Stomach smooth muscle (tissue), 2 donors: ENCODE measurements at regions not wholly inside any gene's neighbourhood (a gene's known extent, or its start where the extent isn't known, plus 50 kb on each side); places are given as distances from the start of the nearest gene placed in this dataset.
"Not testable (repeated sequence)": the region's sequence is repeated elsewhere in the genome, so short reads cannot be mapped to it uniquely, and the experiment has no call there.

ENCODE experiments used
- H3K27ac ChIP-seq: one replicate; pipeline ENCODE4 v1.7.0; 2013; ENCODE audit warnings: mild to moderate bottlenecking, low read length, inconsistent platforms
- H3K27me3 ChIP-seq, 2 donors: one replicate each; pipeline ENCODE4 v1.7.0; 2013; ENCODE audit warnings: low read length in 2 of 2; ENCODE audit not compliant: insufficient read depth in 2 of 2, control insufficient read depth in 1 of 2
- H3K36me3 ChIP-seq, 2 donors: one replicate each; pipeline ENCODE4 v1.7.0; 2013; ENCODE audit warnings: low read length in 2 of 2; ENCODE audit not compliant: control insufficient read depth in 2 of 2, insufficient read depth in 2 of 2
- H3K4me1 ChIP-seq: one replicate; pipeline ENCODE4 v1.7.0; 2013; ENCODE audit warnings: low read length; ENCODE audit not compliant: control insufficient read depth, insufficient read depth
- H3K4me3 ChIP-seq, 2 donors: one replicate each; pipeline ENCODE4 v1.7.0; 2013; ENCODE audit warnings: low read length in 2 of 2
- H3K9ac ChIP-seq, 2 donors: one replicate each; pipeline ENCODE4 v1.7.0; 2013; ENCODE audit warnings: low read length in 2 of 2, mild to moderate bottlenecking in 1 of 2
- H3K9me3 ChIP-seq, 2 donors: one replicate each; pipeline ENCODE4 v1.7.0; 2013; ENCODE audit warnings: low read length in 2 of 2; ENCODE audit not compliant: control insufficient read depth in 2 of 2
- donor health status: healthy.
- donor health status: Pancreatic carcinoma.

DNA sequence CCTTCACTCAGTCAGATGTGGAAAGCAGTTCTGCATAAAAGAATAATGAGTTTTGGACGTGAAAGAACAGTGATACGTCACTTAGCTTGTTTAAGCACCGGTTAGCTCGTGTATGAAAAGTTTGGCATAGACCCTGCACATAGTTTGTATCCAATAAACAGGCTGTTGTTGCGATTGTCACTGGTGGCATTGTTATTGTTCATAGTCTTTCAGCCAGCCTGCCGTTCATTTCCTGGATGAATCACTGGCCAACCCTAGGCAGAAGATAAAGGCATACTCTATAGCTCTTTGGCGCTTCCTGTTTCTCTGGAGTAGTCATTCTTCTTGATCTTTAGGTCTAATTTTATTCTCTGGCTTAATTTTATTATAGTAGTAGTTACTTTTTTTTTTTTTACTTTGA, 57.8 kb upstream of the ANKRD30A start:
- Histone ChIP-seq H3K36me3 (no peaks in the 10 kb centered on the region), H3K9me3 (no peaks in the 10 kb centered on the region), H3K27me3 (no peaks in the 10 kb centered on the region), H3K4me1 (no peaks in the 10 kb centered on the region), H3K9ac (no peak overlapping the region), H3K4me3 (no peak overlapping the region), H3K27ac (no peak overlapping the region)

DNA sequence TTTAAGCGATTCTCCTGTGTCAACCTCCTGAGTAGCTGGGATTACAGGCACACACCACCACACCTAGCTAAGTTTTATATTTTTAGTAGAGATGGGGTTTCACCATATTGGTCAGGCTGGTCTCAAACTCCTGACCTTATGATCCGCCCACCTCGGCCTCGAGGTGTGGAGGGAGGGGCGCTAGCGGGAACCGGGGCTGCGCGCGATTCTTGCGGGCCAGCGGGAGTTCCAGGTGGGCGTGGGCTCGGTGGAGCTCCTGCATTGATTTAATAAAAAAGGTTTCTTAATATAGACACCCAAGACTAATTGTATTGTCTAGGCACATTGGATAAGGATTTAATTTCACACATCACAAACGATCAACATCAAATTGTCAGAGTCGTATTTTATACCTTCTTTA, 63.1 kb upstream of the ANKRD30A start:
- H3K9me3 ChIP-seq, H3K4me3 ChIP-seq, H3K9ac ChIP-seq, H3K4me1 ChIP-seq, H3K27me3 ChIP-seq, H3K36me3 ChIP-seq, H3K27ac ChIP-seq: not testable (repeated sequence)

DNA sequence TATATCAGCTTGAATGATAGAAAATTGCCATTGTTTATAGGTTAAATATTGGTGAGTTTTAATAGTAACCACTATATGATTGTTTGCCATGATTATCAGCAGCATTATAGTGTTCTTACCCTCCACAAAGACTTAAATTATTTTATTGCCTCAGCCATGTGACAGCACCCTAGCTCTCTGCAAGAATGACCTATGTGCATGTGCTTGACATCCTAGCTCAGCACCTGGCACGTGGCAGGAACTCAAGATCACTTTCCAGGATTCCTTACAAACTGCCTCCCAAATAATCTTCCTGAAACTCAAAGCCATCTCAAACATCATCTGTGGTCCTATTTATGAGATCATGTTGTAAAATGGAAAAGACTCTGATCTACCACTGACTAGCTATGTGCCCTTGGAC, 68.1 kb upstream of the ANKRD30A start:
- H3K36me3 ChIP-seq: no peaks in the 10 kb centered on the region
- H3K9ac ChIP-seq: no peak overlapping the region
- H3K4me3 ChIP-seq: no peak overlapping the region
- no peaks in the 10 kb centered on the region for H3K4me1 ChIP-seq
- no peaks in the 10 kb centered on the region for H3K27me3 ChIP-seq
- H3K9me3 ChIP-seq: no peaks in the 10 kb centered on the region
- H3K27ac ChIP-seq: no peak overlapping the region

DNA sequence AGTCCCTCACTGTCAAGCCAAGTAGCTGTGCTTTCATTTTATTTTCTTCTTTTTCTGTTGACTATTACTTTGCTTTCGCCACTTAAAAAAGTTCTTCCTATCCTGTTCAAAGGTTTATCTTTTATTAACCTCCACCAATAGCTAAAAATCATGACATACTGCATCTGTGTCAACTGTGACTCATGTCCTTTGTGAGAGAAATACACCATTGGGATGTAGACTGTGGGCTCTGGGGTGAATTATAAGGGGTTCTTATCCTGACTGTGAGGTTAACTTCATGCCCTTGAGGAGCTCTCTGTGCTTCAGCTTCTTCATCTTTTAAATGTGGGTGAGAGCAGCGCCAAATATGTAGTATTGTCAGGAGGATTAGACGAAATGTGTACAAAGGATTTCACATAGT, 71.9 kb upstream of the ANKRD30A start:
- no peaks in the 10 kb centered on the region for H3K4me1 ChIP-seq
- H3K27me3 ChIP-seq: no peaks in the 10 kb centered on the region
- no peak overlapping the region for H3K27ac ChIP-seq
- H3K9me3 ChIP-seq: no peaks in the 10 kb centered on the region
- H3K36me3 ChIP-seq: no peaks in the 10 kb centered on the region
- H3K9ac ChIP-seq: no peak overlapping the region
- no peak overlapping the region for H3K4me3 ChIP-seq

DNA sequence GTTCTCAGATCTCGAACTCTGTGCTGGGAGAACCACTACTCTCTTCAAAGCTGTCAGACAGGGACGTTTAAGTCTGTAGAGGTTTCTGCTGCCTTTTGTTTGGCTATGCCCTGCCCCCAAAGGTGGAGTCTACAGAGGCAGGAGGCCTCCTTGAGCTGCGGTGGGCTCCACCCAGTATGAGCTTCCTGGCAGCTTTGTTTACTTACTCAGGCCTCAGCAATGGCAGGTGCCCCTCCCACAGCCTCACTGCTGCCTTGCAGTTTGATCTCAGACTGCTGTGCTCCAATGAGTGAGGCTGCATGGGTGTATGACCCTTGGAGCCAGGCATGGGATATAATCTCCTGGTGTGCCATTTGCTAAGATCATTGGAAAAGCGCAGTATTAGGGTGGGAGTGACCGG, 75.4 kb upstream of the ANKRD30A start:
- H3K9me3 ChIP-seq, H3K27me3 ChIP-seq: not testable (repeated sequence)

DNA sequence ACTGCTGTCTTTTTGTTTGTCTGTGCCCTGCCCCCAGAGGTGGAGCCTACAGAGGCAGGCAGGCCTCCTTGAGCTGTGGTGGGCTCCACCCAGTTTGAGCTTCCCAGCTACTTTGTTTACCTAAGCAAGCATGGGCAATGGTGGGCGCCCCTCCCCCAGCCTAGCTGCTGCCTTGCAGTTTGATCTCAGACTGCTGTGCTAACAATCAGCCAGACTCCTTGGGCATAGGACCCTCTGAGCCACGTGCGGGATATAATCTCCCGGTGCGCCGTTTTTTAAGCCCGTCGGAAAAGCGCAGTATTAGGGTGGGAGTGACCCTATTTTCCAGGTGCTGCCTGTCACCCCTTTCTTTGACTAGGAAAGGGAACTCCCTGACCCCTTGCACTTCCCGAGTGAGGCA, 81.1 kb upstream of the ANKRD30A start:
- H3K9me3 ChIP-seq, H3K27ac ChIP-seq, H3K9ac ChIP-seq, H3K27me3 ChIP-seq, H3K4me3 ChIP-seq, H3K4me1 ChIP-seq, H3K36me3 ChIP-seq: not testable (repeated sequence)

More for the DNA sequence above, 75.4 kb upstream of the ANKRD30A start:
- H3K9ac ChIP-seq, H3K4me3 ChIP-seq, H3K27ac ChIP-seq, H3K36me3 ChIP-seq, H3K4me1 ChIP-seq: not testable (repeated sequence)

DNA sequence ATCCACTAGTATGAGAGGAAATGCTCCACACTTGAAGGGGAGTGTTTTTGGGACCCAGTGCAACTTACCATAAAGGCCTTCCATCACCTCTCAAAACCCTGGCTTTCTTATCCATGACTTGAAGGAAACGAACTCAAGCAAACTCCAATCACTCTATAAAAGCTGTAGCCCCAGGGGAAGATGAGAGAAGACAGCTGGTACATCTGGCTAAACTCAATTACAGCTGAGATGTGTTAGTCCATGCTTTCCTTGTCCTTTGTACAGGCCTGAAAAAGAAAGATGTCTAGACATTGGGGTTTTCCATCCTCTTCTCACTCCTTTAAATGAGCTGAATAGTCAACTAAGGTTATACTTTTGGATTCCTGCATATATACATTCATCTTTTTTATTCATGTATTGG, 89.5 kb upstream of the ANKRD30A start:
- Histone ChIP-seq H3K27me3 (no peaks in the 10 kb centered on the region), H3K4me1 (no peaks in the 10 kb centered on the region), H3K36me3 (no peaks in the 10 kb centered on the region), H3K9ac (no peak overlapping the region), H3K4me3 (no peak overlapping the region), H3K9me3 (no peaks in the 10 kb centered on the region), H3K27ac (no peak overlapping the region)

DNA sequence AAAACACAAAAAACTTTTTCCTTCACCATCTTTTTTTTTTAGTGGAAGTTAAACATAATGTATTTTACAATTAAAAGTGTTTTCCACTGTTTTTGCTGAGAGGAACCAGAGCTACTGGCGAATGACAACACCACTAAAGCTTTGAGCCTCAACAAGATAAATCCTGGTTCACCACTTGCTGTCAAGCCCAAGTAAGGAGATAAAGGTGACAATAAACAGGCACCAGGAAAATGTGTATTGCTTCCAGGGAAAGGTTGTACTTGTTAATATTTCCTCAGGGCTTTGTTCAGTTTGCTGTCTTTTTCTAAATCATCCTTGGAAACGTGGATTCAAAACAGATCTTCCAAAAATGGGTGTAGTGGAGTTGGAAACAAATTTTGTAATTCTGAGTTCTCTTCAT, 109.9 kb upstream of the ANKRD30A start:
- no peaks in the 10 kb centered on the region for H3K36me3 ChIP-seq
- H3K27ac ChIP-seq: no peak overlapping the region
- no peaks in the 10 kb centered on the region for H3K9me3 ChIP-seq
- H3K27me3 ChIP-seq: no peaks in the 10 kb centered on the region
- no peaks in the 10 kb centered on the region for H3K4me1 ChIP-seq
- no peak overlapping the region for H3K4me3 ChIP-seq
- H3K9ac ChIP-seq: no peak overlapping the region

DNA sequence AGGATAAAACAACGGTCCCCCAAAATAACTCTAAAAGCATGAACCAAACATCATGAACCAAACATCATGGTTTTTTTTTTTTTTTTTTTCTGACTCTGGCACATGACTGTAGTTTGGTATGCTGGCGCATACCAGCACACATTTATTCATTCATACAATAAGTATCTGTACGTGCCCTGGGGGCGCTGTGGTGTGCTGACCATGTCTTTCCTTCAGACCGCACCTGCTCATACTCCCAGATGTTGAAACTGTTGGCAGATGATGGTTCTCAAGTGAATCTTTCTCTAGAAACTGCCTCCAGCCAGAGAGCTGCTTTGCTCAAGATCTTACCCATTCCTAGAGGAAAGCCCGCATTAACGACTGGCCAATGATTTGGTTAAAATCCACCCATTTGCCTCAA, 114.7 kb upstream of the ANKRD30A start:
- H3K9ac ChIP-seq: no peak overlapping the region
- H3K9me3 ChIP-seq: no peaks in the 10 kb centered on the region
- H3K36me3 ChIP-seq: no peaks in the 10 kb centered on the region
- H3K4me1 ChIP-seq: no peaks in the 10 kb centered on the region
- H3K4me3 ChIP-seq: no peak overlapping the region
- H3K27ac ChIP-seq: no peak overlapping the region
- H3K27me3 ChIP-seq: no peaks in the 10 kb centered on the region

DNA sequence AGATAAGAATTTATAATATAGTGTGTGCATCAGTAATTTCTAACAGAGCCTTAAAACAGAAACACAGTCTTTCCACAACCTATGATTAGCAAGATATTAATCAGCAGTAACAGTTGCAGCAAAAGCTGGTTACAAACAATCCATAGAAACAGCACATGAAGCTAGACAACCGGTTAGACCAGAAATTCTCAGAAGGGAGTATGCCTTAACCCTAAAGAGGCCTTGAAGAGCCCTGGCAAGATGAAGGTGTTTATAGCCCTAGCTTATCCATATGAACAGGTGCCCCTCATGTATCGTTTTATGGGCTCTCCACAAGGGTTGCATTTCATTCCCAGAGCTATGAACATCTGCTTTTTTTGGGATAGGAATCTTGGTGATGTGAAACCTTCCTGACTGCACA, 117.1 kb upstream of the ANKRD30A start:
- H3K9ac ChIP-seq, H3K36me3 ChIP-seq, H3K9me3 ChIP-seq, H3K27ac ChIP-seq, H3K4me3 ChIP-seq, H3K27me3 ChIP-seq, H3K4me1 ChIP-seq: not testable (repeated sequence)

DNA sequence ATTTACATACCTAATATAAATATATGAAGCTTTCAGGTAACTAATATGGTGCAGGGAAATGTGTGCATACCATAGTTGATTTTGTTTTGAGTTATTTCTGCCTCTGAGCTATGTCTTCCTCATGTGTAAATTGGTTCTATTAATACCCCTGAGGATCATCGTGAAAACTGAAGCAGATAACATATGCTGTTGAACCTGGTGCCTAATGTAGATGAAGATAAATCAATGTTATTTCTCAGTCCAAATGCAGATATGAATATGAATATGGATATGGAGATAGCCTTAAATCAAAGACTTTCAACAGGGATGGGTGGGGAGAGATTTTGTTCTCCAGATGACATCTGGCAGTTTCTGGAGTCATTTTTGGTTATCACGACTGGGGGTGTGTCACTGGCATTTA, 122.3 kb upstream of the ANKRD30A start:
- Histone ChIP-seq H3K9ac (no peak overlapping the region), H3K9me3 (no peaks in the 10 kb centered on the region), H3K36me3 (no peaks in the 10 kb centered on the region), H3K27me3 (no peaks in the 10 kb centered on the region), H3K27ac (no peak overlapping the region), H3K4me1 (no peaks in the 10 kb centered on the region), H3K4me3 (no peak overlapping the region)

DNA sequence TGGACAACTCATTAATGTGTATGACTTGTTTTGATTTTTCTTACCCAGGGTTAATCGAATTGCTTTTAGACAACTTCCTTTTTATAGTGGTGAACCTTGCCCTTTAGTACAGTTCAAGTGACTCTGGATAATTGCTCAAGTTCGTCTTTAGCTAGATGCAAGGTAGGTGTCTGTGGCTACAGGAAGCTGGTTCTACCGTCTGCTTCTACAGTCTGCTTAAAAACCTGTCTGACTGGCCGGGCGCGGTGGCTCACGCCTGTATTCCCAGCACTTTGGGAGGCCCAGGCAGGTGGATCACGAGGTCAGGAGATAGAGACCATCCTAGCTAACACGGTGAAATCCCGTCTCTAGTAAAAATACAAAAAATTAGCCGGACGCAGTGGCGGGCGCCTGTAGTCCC, 129.6 kb upstream of the ANKRD30A start:
- not testable (repeated sequence) for H3K27ac ChIP-seq, H3K36me3 ChIP-seq, H3K9me3 ChIP-seq, H3K4me1 ChIP-seq, H3K27me3 ChIP-seq, H3K4me3 ChIP-seq, H3K9ac ChIP-seq
